HG03196 (cell line): ENCODE measurements at regions not wholly inside any gene's neighbourhood (a gene's known extent, or its start where the extent isn't known, plus 50 kb on each side); places are given as distances from the start of the nearest gene placed in this dataset.

ENCODE experiments used
- ATAC-seq: cut with Tn5 transposase; IDR thresholded peaks from one replicate; pipeline ENCODE4 v1.9.1; 2021; ENCODE audit not compliant: unreplicated experiment

DNA sequence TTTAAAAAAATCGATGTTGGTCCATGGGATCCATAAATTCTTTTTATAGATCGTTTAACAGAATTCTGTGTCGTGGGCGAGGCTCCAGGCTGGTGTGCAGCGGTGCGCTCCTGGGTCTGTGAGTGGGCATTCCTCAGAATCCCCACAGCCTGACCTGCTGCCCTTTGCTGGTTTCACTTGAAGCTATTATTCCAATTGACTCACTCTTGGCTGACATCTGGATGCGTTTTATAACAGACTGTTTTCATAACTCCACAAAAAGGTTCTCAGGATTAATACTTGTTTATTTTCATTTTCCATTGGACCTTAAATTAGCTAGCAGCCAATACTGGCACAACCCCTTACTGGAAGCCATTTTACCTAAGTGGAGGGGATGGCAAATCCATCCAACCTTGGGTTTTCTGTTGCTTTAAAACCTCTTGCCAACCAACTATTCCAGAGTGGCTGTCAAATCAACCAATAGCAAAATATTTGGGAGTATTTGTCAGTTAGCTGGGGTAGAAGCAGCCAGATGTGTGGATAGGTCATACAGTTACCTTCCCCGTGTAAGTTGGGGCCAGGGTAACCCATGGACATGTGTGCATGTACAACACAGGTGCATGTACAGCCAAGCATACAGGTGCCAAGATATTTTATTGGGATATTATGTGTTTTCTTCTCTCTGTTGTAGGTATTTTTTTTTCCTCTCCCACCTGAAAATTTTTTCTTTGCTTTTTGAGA is 160.7 kb upstream of the ZNF32 start:
- ATAC-seq, result no peak

DNA sequence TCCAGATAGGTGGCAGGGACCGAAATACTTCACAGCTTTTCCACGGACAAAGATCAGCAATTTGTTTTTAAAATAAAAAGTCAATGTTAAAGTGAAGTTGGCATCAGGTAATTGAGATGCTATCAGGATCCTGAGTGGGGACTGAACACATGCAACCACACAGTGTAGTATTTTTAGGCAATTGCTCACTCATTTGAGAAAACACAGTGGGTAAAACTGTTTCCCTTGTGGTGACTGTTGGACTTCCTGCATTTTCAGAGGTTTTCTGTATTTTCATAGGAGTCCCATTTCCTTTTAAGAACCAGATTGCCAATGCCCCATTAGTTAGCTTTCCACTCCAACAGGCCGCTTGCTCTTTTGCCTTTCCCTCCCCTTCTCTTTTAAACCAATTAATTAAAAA is 159.5 kb upstream of the ZNF32 start:
- peak; percentile 70 for ATAC-seq

- no peak for ATAC-seq
These were observed 158.4 kb upstream of the ZNF32 start for GRCh38 chr10:43806831-43807640.

- no peak for ATAC-seq
These were observed 155.1 kb upstream of the ZNF32 start for GRCh38 chr10:43803791-43804190.

DNA sequence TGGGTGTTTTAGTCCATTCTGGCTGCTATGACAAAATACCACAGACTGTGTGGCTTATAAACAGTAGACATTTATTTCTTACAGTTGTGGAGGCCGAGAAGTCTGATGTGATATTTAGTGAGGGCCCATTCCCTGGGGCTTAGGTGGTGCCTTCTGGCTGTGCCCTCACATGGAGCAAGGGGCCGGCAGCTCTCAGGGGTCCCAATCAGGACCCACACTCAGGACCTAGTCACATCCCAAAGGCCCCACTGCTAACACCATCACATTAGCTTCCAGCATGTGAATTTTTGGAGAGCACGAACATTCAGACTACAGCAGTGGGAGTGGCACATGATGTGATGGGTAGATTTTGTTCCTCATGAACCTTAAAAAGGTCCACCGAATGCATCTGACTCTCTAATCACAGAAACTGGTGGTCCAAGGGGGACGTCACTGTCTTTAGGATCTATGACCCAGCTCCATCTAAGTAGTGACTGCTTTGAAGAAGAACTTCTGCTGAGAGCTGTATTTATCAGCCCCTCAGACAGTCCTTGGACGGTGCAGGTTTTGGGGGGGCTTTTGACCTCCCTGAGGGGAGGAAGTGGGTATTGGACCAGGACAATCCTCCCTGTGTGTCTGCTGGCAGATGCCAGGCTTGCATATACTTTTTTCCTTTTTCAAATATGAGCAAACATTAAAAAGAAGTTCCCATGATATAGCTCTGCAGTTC is 154.5 kb upstream of the ZNF32 start:
- no peak for ATAC-seq

DNA sequence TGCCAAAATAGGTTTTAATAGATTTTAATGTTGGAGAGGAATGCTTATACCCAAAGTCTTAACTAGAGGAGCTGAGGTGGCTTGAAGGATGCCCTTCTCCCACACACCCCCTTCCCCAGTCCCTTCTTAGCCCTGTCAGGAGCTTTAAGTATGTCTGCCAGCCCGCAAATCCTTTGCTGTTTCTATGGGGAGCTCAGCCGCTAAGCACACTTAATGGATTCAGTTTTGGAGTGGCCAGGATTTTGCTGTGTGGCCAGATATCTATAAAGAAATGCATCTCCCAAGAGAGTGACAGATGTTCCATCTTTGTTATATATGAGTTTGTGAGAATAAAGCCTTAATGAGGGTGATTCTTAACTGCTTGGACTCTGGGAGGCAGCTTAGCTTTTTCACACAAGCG is 152.9 kb upstream of the ZNF32 start:
- no peak for ATAC-seq

DNA sequence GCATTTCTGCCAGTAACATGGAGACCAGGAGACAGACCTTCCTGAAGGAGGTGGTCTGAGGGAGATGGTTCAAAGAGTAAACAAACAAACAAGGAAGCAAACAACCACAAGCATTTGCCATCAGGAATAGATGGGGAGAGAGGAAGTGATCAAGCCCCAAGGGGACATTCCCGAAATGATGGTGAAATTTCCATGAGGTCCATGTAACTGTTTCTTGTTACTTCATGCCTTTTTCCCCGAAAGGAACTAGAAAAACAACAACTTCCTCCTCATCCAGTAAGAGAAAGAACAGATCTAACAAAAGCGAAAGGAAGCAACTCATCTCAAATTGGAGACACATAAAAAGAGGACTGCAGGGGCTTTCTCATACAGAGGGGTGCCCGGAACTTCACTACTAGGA is 152.5 kb upstream of the ZNF32 start:
- ATAC-seq, result no peak

DNA sequence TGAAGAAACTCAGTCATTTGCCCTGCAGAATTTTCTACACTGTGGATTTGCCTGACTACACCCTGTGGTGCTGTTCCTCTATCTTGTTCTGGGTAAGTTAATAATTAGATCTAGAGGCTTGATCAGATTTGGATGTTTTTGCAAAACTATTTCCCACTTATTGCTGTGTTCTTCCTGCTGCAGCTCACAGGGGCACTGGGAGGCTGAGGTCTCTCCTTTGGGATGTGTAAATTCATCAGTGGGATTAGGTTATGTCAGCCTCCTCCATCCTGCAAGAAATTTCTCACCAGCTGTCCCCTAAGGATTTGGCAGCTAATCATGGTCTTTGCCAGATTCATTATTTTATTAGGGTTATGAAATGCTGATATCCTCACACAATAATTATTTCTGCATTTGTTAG is 148.1 kb upstream of the ZNF32 start:
- no peak for ATAC-seq

- ATAC-seq, result no peak
These were observed 147.0 kb upstream of the ZNF32 start for GRCh38 chr10:43795639-43796038.

- ATAC-seq, result no peak
These were observed 146.4 kb upstream of the ZNF32 start for GRCh38 chr10:43795093-43795492.

- ATAC-seq, result no peak
These were observed 145.6 kb upstream of the ZNF32 start for GRCh38 chr10:43794181-43794815.

DNA sequence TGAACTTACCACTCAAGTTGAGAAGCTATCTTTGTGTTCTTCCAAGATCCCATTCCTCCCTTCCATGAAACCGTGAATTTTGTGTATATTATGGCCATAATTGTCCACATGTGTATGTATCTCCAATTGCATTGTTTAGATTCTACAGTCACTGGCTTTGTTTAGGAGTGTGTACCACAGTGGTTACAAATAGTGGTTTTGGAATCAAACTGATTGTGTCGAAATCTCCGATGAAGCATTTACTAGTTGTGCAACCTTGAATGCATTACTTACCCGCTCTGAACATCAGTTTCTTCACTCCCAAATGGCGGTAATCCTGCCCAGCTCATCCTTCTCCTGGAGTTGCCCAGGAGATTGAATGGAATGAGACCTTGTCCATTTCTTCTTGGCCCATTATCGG is 145.0 kb upstream of the ZNF32 start:
- ATAC-seq, result no peak

DNA sequence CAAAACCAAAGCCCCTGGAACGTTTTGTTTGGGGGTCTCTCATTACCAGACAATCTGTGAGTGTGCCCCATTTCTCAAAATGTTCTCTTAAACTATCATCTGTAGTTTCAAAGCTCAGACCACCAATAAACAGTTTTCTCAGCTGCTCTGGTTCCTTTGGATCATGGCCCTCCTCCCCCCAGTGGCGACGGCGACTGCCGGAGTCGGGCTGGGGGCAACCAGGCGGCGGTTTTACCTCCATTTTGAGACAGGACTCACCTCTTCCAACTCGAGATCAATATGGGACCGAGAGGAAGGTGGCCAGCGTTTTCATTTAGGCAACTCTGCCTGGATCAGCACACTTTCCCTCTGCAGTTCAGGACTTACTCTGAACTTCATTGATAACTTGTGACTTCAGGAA is 141.5 kb upstream of the ZNF32 start:
- no peak for ATAC-seq

GRCh38 chr10:43785252-43785651 is 136.6 kb upstream of the ZNF32 start:
- ATAC-seq, result no peak

- ATAC-seq, result no peak
These were observed 134.1 kb upstream of the ZNF32 start for GRCh38 chr10:43782814-43783213.

- peak; percentile 82 for ATAC-seq
These were observed 133.0 kb upstream of the ZNF32 start for GRCh38 chr10:43781480-43782361.

GRCh38 chr10:43778571-43778970 is 129.9 kb upstream of the ZNF32 start:
- no peak for ATAC-seq

GRCh38 chr10:43775384-43775783 is 126.7 kb upstream of the ZNF32 start:
- no peak for ATAC-seq

- no peak for ATAC-seq
These were observed 125.6 kb upstream of the ZNF32 start for GRCh38 chr10:43774234-43774769.

DNA sequence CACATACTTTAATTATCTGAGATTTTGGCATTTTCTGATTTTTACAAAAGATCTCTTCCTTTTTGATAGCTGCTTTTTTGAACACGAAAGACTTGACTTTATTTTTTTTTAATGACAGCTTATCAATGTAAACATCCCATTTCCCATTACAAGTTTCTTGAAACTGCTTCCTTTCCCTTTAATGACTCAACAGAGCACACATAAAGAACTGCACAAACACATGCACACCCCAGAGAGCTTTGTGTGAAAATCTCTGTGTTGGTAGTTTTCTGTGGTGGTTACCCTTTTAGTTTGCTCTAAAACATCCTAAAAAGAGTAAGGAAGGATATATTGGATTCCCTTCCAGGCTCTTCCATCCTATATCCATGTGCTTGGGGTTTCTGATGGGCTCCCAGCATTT is 125.1 kb upstream of the ZNF32 start:
- ATAC-seq, result no peak
